HG03439 (cell line): ENCODE measurements at regions not wholly inside any gene's neighbourhood (a gene's known extent, or its start where the extent isn't known, plus 50 kb on each side); places are given as distances from the start of the nearest gene placed in this dataset.
"Not testable (repeated sequence)": the region's sequence is repeated elsewhere in the genome, so short reads cannot be mapped to it uniquely, and the experiment has no call there.

Experiments used
- ATAC-seq: cut with Tn5 transposase; IDR thresholded peaks from one replicate; pipeline ENCODE4 v1.9.1; 2021; ENCODE audit warnings: mild to moderate bottlenecking, moderate library complexity; ENCODE audit not compliant: unreplicated experiment

GRCh38 chr2:22035361-22035830 is 911.6 kb downstream of the TDRD15 start:
- no peak for ATAC-seq

- ATAC-seq, result no peak
These were observed 913.5 kb downstream of the TDRD15 start for GRCh38 chr2:22037274-22037673.

- ATAC-seq, result no peak
These were observed 920.0 kb downstream of the TDRD15 start for GRCh38 chr2:22043784-22044183.

- no peak for ATAC-seq
These were observed 932.2 kb downstream of the TDRD15 start for GRCh38 chr2:22055784-22056620.

GRCh38 chr2:22056621-22057132 is 932.9 kb downstream of the TDRD15 start:
- no peak for ATAC-seq

- ATAC-seq, result no peak
These were observed 938.9 kb downstream of the TDRD15 start for GRCh38 chr2:22062679-22063078.

- ATAC-seq, result no peak
These were observed 952.7 kb downstream of the TDRD15 start for GRCh38 chr2:22076454-22076853.

GRCh38 chr2:22078701-22079100 is 954.9 kb downstream of the TDRD15 start:
- ATAC-seq, result no peak

GRCh38 chr2:22079583-22079982 is 955.8 kb downstream of the TDRD15 start:
- ATAC-seq, result no peak

GRCh38 chr2:22086726-22087125 is 963.0 kb downstream of the TDRD15 start:
- ATAC-seq, result no peak

- ATAC-seq, result not testable (repeated sequence)
These were observed 979.8 kb downstream of the TDRD15 start for GRCh38 chr2:22103617-22104016.

- no peak for ATAC-seq
These were observed 986.5 kb downstream of the TDRD15 start for GRCh38 chr2:22110244-22110651.

GRCh38 chr2:22124003-22124402 is 1000.2 kb downstream of the TDRD15 start:
- ATAC-seq, result no peak

GRCh38 chr2:22126106-22126505 is 1002.3 kb downstream of the TDRD15 start:
- ATAC-seq, result no peak

- no peak for ATAC-seq
These were observed 1003.2 kb downstream of the TDRD15 start for GRCh38 chr2:22126978-22127377.

GRCh38 chr2:22134421-22134820 is 1010.7 kb downstream of the TDRD15 start:
- ATAC-seq, result no peak

GRCh38 chr2:22136446-22136845 is 1012.7 kb downstream of the TDRD15 start:
- no peak for ATAC-seq

GRCh38 chr2:22143840-22144239 is 1020.1 kb downstream of the TDRD15 start:
- no peak for ATAC-seq

GRCh38 chr2:22153931-22154613 is 1030.3 kb downstream of the TDRD15 start:
- no peak for ATAC-seq

- not testable (repeated sequence) for ATAC-seq
These were observed 1032.9 kb downstream of the TDRD15 start for GRCh38 chr2:22156661-22157060.

GRCh38 chr2:22167256-22167655 is 1043.5 kb downstream of the TDRD15 start:
- ATAC-seq, result no peak

GRCh38 chr2:22175003-22175402 is 1051.2 kb downstream of the TDRD15 start:
- ATAC-seq, result no peak
